ENCODE measurements at regions not wholly inside any gene's neighbourhood (a gene's known extent, or its start where the extent isn't known, plus 50 kb on each side); places are given as distances from the start of the nearest gene placed in this dataset.

GRCh38 chr18:24982831-24983230 lies 369.1 kb downstream of the ZNF521 start:
- no peaks in the 10 kb centered on the region for H3K36me3 Mint-ChIP-seq
- H3K27me3 Mint-ChIP-seq: no peaks in the 10 kb centered on the region
- H3K4me1 Mint-ChIP-seq: no peaks in the 10 kb centered on the region
- no peak overlapping the region for H3K27ac Mint-ChIP-seq
- no peaks in the 10 kb centered on the region for H3K9me3 Mint-ChIP-seq
- H3K4me3 Mint-ChIP-seq: no peak overlapping the region

GRCh38 chr18:24983566-24984139 lies 368.3 kb downstream of the ZNF521 start:
- Mint-ChIP-seq H3K27me3 (peaks cover 3% of the 10 kb centered on the region), H3K27ac (no peak overlapping the region), H3K36me3 (no peaks in the 10 kb centered on the region), H3K4me1 (no peaks in the 10 kb centered on the region), H3K4me3 (no peak overlapping the region), H3K9me3 (no peaks in the 10 kb centered on the region)

- Mint-ChIP-seq H3K27me3 (peaks cover 3% of the 10 kb centered on the region), H3K36me3 (no peaks in the 10 kb centered on the region), H3K27ac (no peak overlapping the region), H3K4me1 (no peaks in the 10 kb centered on the region), H3K4me3 (no peak overlapping the region), H3K9me3 (no peaks in the 10 kb centered on the region)
Observed at GRCh38 chr18:24985586-24985985, 366.4 kb downstream of the ZNF521 start.

GRCh38 chr18:24986666-24987302 lies 365.2 kb downstream of the ZNF521 start:
- Mint-ChIP-seq H3K4me3 (no peak overlapping the region), H3K27ac (no peak overlapping the region), H3K4me1 (no peaks in the 10 kb centered on the region)

GRCh38 chr18:24987303-24988252 lies 364.4 kb downstream of the ZNF521 start:
- Mint-ChIP-seq H3K27me3 (peaks cover 3% of the 10 kb centered on the region), H3K4me3 (no peak overlapping the region), H3K9me3 (peaks cover 4% of the 10 kb centered on the region), H3K4me1 (no peaks in the 10 kb centered on the region), H3K27ac (no peak overlapping the region), H3K36me3 (no peaks in the 10 kb centered on the region)

More at GRCh38 chr18:24986666-24987302, 365.2 kb downstream of the ZNF521 start:
- H3K9me3 Mint-ChIP-seq: no peaks in the 10 kb centered on the region
- peaks cover 3% of the 10 kb centered on the region for H3K27me3 Mint-ChIP-seq
- no peaks in the 10 kb centered on the region for H3K36me3 Mint-ChIP-seq

- no peak overlapping the region for H3K27ac Mint-ChIP-seq
- H3K4me3 Mint-ChIP-seq: no peak overlapping the region
- H3K9me3 Mint-ChIP-seq: peaks cover 6% of the 10 kb centered on the region
- H3K36me3 Mint-ChIP-seq: no peaks in the 10 kb centered on the region
- no peaks in the 10 kb centered on the region for H3K4me1 Mint-ChIP-seq
- peaks cover 3% of the 10 kb centered on the region for H3K27me3 Mint-ChIP-seq
Observed at GRCh38 chr18:24988253-24988840, 363.6 kb downstream of the ZNF521 start.

GRCh38 chr18:24989760-24990593 lies 362.0 kb downstream of the ZNF521 start:
- Mint-ChIP-seq H3K4me1 (no peaks in the 10 kb centered on the region), H3K4me3 (no peak overlapping the region), H3K9me3 (peaks cover 6% of the 10 kb centered on the region), H3K36me3 (no peaks in the 10 kb centered on the region), H3K27me3 (peaks cover 5% of the 10 kb centered on the region), H3K27ac (no peak overlapping the region)

GRCh38 chr18:24990671-24991134 lies 361.3 kb downstream of the ZNF521 start:
- H3K4me3 Mint-ChIP-seq: no peak overlapping the region
- H3K4me1 Mint-ChIP-seq: no peaks in the 10 kb centered on the region
- H3K36me3 Mint-ChIP-seq: no peaks in the 10 kb centered on the region
- no peak overlapping the region for H3K27ac Mint-ChIP-seq
- H3K9me3 Mint-ChIP-seq: peaks cover 6% of the 10 kb centered on the region
- H3K27me3 Mint-ChIP-seq: peaks cover 5% of the 10 kb centered on the region

GRCh38 chr18:24991141-24992060 lies 360.6 kb downstream of the ZNF521 start:
- no peaks in the 10 kb centered on the region for H3K36me3 Mint-ChIP-seq
- H3K27me3 Mint-ChIP-seq: peaks cover 5% of the 10 kb centered on the region
- no peak overlapping the region for H3K27ac Mint-ChIP-seq
- no peak overlapping the region for H3K4me3 Mint-ChIP-seq
- H3K4me1 Mint-ChIP-seq: no peaks in the 10 kb centered on the region
- peaks cover 6% of the 10 kb centered on the region for H3K9me3 Mint-ChIP-seq

- Mint-ChIP-seq H3K27me3 (peaks cover 5% of the 10 kb centered on the region), H3K4me3 (no peak overlapping the region), H3K27ac (no peak overlapping the region), H3K9me3 (peaks cover 6% of the 10 kb centered on the region), H3K36me3 (no peaks in the 10 kb centered on the region), H3K4me1 (no peaks in the 10 kb centered on the region)
Observed at GRCh38 chr18:24992491-24992890, 359.5 kb downstream of the ZNF521 start.

GRCh38 chr18:24993628-24994027 lies 358.3 kb downstream of the ZNF521 start:
- peaks cover 2% of the 10 kb centered on the region for H3K27me3 Mint-ChIP-seq
- no peaks in the 10 kb centered on the region for H3K36me3 Mint-ChIP-seq
- H3K27ac Mint-ChIP-seq: no peak overlapping the region
- H3K4me3 Mint-ChIP-seq: no peak overlapping the region
- peaks cover 6% of the 10 kb centered on the region for H3K9me3 Mint-ChIP-seq
- no peaks in the 10 kb centered on the region for H3K4me1 Mint-ChIP-seq

GRCh38 chr18:24995056-24995455 lies 356.9 kb downstream of the ZNF521 start:
- H3K36me3 Mint-ChIP-seq: no peaks in the 10 kb centered on the region
- no peak overlapping the region for H3K27ac Mint-ChIP-seq
- no peaks in the 10 kb centered on the region for H3K4me1 Mint-ChIP-seq
- H3K27me3 Mint-ChIP-seq: peaks cover 2% of the 10 kb centered on the region
- no peak overlapping the region for H3K4me3 Mint-ChIP-seq
- peaks cover 17% of the 10 kb centered on the region for H3K9me3 Mint-ChIP-seq

GRCh38 chr18:24995755-24996154 lies 356.2 kb downstream of the ZNF521 start:
- H3K4me1 Mint-ChIP-seq: no peaks in the 10 kb centered on the region
- peaks cover 2% of the 10 kb centered on the region for H3K27me3 Mint-ChIP-seq
- no peak overlapping the region for H3K27ac Mint-ChIP-seq
- H3K4me3 Mint-ChIP-seq: no peak overlapping the region
- H3K36me3 Mint-ChIP-seq: no peaks in the 10 kb centered on the region
- peaks cover 19% of the 10 kb centered on the region for H3K9me3 Mint-ChIP-seq

- no peaks in the 10 kb centered on the region for H3K4me1 Mint-ChIP-seq
- H3K36me3 Mint-ChIP-seq: no peaks in the 10 kb centered on the region
- no peak overlapping the region for H3K27ac Mint-ChIP-seq
- no peak overlapping the region for H3K4me3 Mint-ChIP-seq
- no peaks in the 10 kb centered on the region for H3K27me3 Mint-ChIP-seq
- peaks cover 13% of the 10 kb centered on the region for H3K9me3 Mint-ChIP-seq
Observed at GRCh38 chr18:24999650-25000267, 352.2 kb downstream of the ZNF521 start.

Data from activated naive CD4-positive, alpha-beta T cell treated with anti-CD3 and anti-CD28 coated beads, Interleukin-2, amount 50 U/mL, for 24 hours (primary cell).